Gastroesophageal sphincter (tissue), 3 donors: ENCODE measurements at regions not wholly inside any gene's neighbourhood (a gene's known extent, or its start where the extent isn't known, plus 50 kb on each side); places are given as distances from the start of the nearest gene placed in this dataset.

Experiments used
- CTCF ChIP-seq, 4 experiments: fragments of 200-600 bp in 2 of 4; fragments of 450-650 bp in 2 of 4; sonication (generic) in 1 of 4; IDR thresholded peaks; one replicate each; pipeline ENCODE4 v1.5.1; 2017 to 2019; ENCODE audit warnings: antibody characterized with exemption in 4 of 4, mild to moderate bottlenecking in 2 of 4, moderate library complexity in 2 of 4
- POLR2A ChIP-seq, 2 donors: fragments of 450-650 bp; IDR thresholded peaks; one replicate each; pipeline ENCODE4 v1.6.1; 2017; ENCODE audit warnings: antibody characterized with exemption in 2 of 2, mild to moderate bottlenecking in 2 of 2, moderate library complexity in 1 of 2

- no peak for TF ChIP-seq CTCF (IDR thresholded peaks at IDR 0.05)
- TF ChIP-seq POLR2A (IDR thresholded peaks at IDR 0.05) = no peak
These were observed 361.1 kb upstream of the DDHD1 start for GRCh38 chr14:53514197-53514596.
